Osteoblast (primary cell): ENCODE measurements at regions not wholly inside any gene's neighbourhood (a gene's known extent, or its start where the extent isn't known, plus 50 kb on each side); places are given as distances from the start of the nearest gene placed in this dataset.
"Not testable (repeated sequence)": the region's sequence is repeated elsewhere in the genome, so short reads cannot be mapped to it uniquely, and the experiment has no call there.

ENCODE experiments used
- DNase-seq: peaks from one replicate; pipeline ENCODE4 v3.0.0; 2011; ENCODE audit warnings: low spot score, mixed read lengths; ENCODE audit not compliant: insufficient read length; ENCODE audit errors: missing footprints
- H2AFZ ChIP-seq: 2 replicates; pipeline ENCODE4 v1.6.0; 2011; ENCODE audit warnings: mild to moderate bottlenecking, low read length
- H3K27ac ChIP-seq: 2 replicates; pipeline ENCODE4 v1.5.1; 2011; ENCODE audit warnings: mild to moderate bottlenecking, low read depth, low read length, moderate library complexity
- H3K27me3 ChIP-seq: 2 replicates; pipeline ENCODE4 v1.6.0; 2012; ENCODE audit warnings: mild to moderate bottlenecking, control low read depth, inconsistent platforms, low read length, moderate library complexity; ENCODE audit not compliant: insufficient read depth
- H3K36me3 ChIP-seq: 2 replicates; pipeline ENCODE4 v1.5.1; 2011; ENCODE audit warnings: mild to moderate bottlenecking, low read length, control low read depth, moderate library complexity; ENCODE audit not compliant: insufficient read depth
- H3K4me1 ChIP-seq: 2 replicates; pipeline ENCODE4 v1.5.1; 2011; ENCODE audit warnings: mild to moderate bottlenecking, low read length, control low read depth, moderate library complexity; ENCODE audit not compliant: insufficient read depth
- H3K4me2 ChIP-seq: 2 replicates; pipeline ENCODE4 v1.6.0; 2011; ENCODE audit warnings: mild to moderate bottlenecking, low read length; ENCODE audit not compliant: insufficient read depth
- H3K4me3 ChIP-seq: fragments of 200-600 bp; sonication (generic); 3 replicates; pipeline ENCODE4 v1.5.1; 2012; ENCODE audit warnings: mild to moderate bottlenecking, low read length, inconsistent platforms; ENCODE audit not compliant: insufficient read depth
- H3K79me2 ChIP-seq: 2 replicates; pipeline ENCODE4 v1.6.0; 2012; ENCODE audit warnings: mild to moderate bottlenecking, low read length, control low read depth, inconsistent platforms; ENCODE audit not compliant: insufficient read depth
- H3K9me3 ChIP-seq: 2 replicates; pipeline ENCODE4 v1.5.1; 2011; ENCODE audit warnings: low read depth, low read length, control low read depth
- H4K20me1 ChIP-seq: 2 replicates; pipeline ENCODE4 v1.6.0; 2012; ENCODE audit warnings: mild to moderate bottlenecking, low read length, control low read depth; ENCODE audit not compliant: insufficient read depth

- not testable (repeated sequence) for H3K79me2 ChIP-seq, H2AFZ ChIP-seq, H3K27me3 ChIP-seq, H4K20me1 ChIP-seq, DNase-seq, H3K9me3 ChIP-seq, H3K27ac ChIP-seq, H3K4me2 ChIP-seq, H3K36me3 ChIP-seq, H3K4me3 ChIP-seq
- H3K4me1 ChIP-seq: peaks cover 20% of the 10 kb centered on the region
Measured at GRCh38 chr2:87449462-87449980, 298.4 kb upstream of the PLGLB2 start.

- H3K9me3 ChIP-seq, H3K79me2 ChIP-seq, H4K20me1 ChIP-seq, DNase-seq, H3K4me2 ChIP-seq, H3K4me3 ChIP-seq, H2AFZ ChIP-seq, H3K27me3 ChIP-seq, H3K36me3 ChIP-seq: not testable (repeated sequence)
- peaks cover 22% of the 10 kb centered on the region for H3K4me1 ChIP-seq
- H3K27ac ChIP-seq: peak overlapping the region; percentile 70
Measured at GRCh38 chr2:87452193-87452592, 295.7 kb upstream of the PLGLB2 start.

GRCh38 chr2:87452861-87453260 lies 295.0 kb upstream of the PLGLB2 start:
- Histone ChIP-seq H3K4me1 (peaks cover 22% of the 10 kb centered on the region), H3K27ac (peak overlapping the region; percentile 70)
- not testable (repeated sequence) for H3K27me3 ChIP-seq, DNase-seq, H3K9me3 ChIP-seq, H3K36me3 ChIP-seq, H3K79me2 ChIP-seq, H4K20me1 ChIP-seq, H3K4me3 ChIP-seq, H3K4me2 ChIP-seq, H2AFZ ChIP-seq

GRCh38 chr2:87453965-87454364 lies 293.9 kb upstream of the PLGLB2 start:
- DNase-seq, H3K36me3 ChIP-seq, H3K27me3 ChIP-seq, H3K9me3 ChIP-seq, H2AFZ ChIP-seq, H4K20me1 ChIP-seq, H3K4me3 ChIP-seq: not testable (repeated sequence)
- peak overlapping the region; percentile 66 for H3K4me2 ChIP-seq
- H3K27ac ChIP-seq: peak overlapping the region; percentile 85
- H3K79me2 ChIP-seq: peaks cover 11% of the 10 kb centered on the region
- H3K4me1 ChIP-seq: peaks cover 27% of the 10 kb centered on the region

- H3K27me3 ChIP-seq, DNase-seq, H3K36me3 ChIP-seq, H3K4me3 ChIP-seq, H3K9me3 ChIP-seq, H2AFZ ChIP-seq, H4K20me1 ChIP-seq: not testable (repeated sequence)
- peak overlapping the region; percentile 66 for H3K4me2 ChIP-seq
- peak overlapping the region; percentile 85 for H3K27ac ChIP-seq
- H3K4me1 ChIP-seq: peaks cover 27% of the 10 kb centered on the region
- H3K79me2 ChIP-seq: peaks cover 14% of the 10 kb centered on the region
Measured at GRCh38 chr2:87454421-87454820, 293.5 kb upstream of the PLGLB2 start.

- not testable (repeated sequence) for DNase-seq, H3K36me3 ChIP-seq, H3K27me3 ChIP-seq, H4K20me1 ChIP-seq, H2AFZ ChIP-seq, H3K9me3 ChIP-seq
- H3K4me1 ChIP-seq: peaks cover 27% of the 10 kb centered on the region
- H3K4me2 ChIP-seq: peak overlapping the region; percentile 60
- peak overlapping the region; percentile 64 for H3K4me3 ChIP-seq
- peak overlapping the region; percentile 85 for H3K27ac ChIP-seq
- peaks cover 17% of the 10 kb centered on the region for H3K79me2 ChIP-seq
Measured at GRCh38 chr2:87455209-87455853, 292.6 kb upstream of the PLGLB2 start.

GRCh38 chr2:87455854-87456249 lies 292.0 kb upstream of the PLGLB2 start:
- Histone ChIP-seq H3K79me2 (peaks cover 17% of the 10 kb centered on the region), H3K4me1 (peaks cover 27% of the 10 kb centered on the region), H3K4me2 (peak overlapping the region; percentile 60), H3K27ac (peak overlapping the region; percentile 85), H3K4me3 (peak overlapping the region; percentile 64)
- not testable (repeated sequence) for H3K36me3 ChIP-seq, H3K9me3 ChIP-seq, H2AFZ ChIP-seq, H3K27me3 ChIP-seq, DNase-seq, H4K20me1 ChIP-seq

- peak overlapping the region; percentile 64 for H3K4me3 ChIP-seq
- peaks cover 21% of the 10 kb centered on the region for H3K79me2 ChIP-seq
- peak overlapping the region; percentile 69 for H3K4me2 ChIP-seq
- not testable (repeated sequence) for H3K9me3 ChIP-seq, H3K36me3 ChIP-seq, H2AFZ ChIP-seq, DNase-seq, H3K27me3 ChIP-seq, H4K20me1 ChIP-seq
- peaks cover 27% of the 10 kb centered on the region for H3K4me1 ChIP-seq
- peak overlapping the region; percentile 57 for H3K27ac ChIP-seq
Measured at GRCh38 chr2:87456477-87457128, 291.3 kb upstream of the PLGLB2 start.

- H2AFZ ChIP-seq, H3K9me3 ChIP-seq, H3K27ac ChIP-seq, H3K27me3 ChIP-seq, H3K4me3 ChIP-seq, H3K36me3 ChIP-seq, H4K20me1 ChIP-seq, H3K4me2 ChIP-seq, DNase-seq: not testable (repeated sequence)
- peaks cover 26% of the 10 kb centered on the region for H3K79me2 ChIP-seq
- H3K4me1 ChIP-seq: peaks cover 26% of the 10 kb centered on the region
Measured at GRCh38 chr2:87457129-87457499, 290.8 kb upstream of the PLGLB2 start.
